HG02981 (cell line): ENCODE measurements at regions not wholly inside any gene's neighbourhood (a gene's known extent, or its start where the extent isn't known, plus 50 kb on each side); places are given as distances from the start of the nearest gene placed in this dataset.
"Not testable (repeated sequence)": the region's sequence is repeated elsewhere in the genome, so short reads cannot be mapped to it uniquely, and the experiment has no call there.

Source experiments
- ATAC-seq: cut with Tn5 transposase; IDR thresholded peaks from one replicate; pipeline ENCODE4 v1.9.1; 2021; ENCODE audit warnings: mild to moderate bottlenecking, moderate library complexity; ENCODE audit not compliant: unreplicated experiment

- not testable (repeated sequence) for ATAC-seq
Observed at GRCh38 chr15:88965097-88965496, 51.9 kb upstream of the MFGE8 start.

DNA sequence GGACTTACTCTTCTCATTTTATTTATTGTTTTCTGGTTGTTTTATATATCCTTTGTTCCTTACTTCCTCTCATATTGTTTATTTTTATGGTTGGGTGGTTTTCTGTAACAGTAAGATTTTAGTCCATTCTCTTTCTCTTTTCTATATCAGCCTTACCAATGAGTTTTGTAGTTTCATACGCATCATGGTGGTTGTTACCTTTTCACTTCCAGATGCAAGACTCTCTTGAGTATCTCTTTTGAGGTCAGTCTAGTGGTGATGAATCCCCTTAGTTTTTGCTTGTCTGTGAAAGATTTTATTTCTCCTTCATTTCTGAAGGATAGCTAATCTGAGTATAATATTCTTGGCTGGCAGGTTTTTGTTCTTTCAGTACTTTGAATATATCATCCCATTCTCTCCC lies 57.1 kb upstream of the MFGE8 start:
- ATAC-seq: no peak

DNA sequence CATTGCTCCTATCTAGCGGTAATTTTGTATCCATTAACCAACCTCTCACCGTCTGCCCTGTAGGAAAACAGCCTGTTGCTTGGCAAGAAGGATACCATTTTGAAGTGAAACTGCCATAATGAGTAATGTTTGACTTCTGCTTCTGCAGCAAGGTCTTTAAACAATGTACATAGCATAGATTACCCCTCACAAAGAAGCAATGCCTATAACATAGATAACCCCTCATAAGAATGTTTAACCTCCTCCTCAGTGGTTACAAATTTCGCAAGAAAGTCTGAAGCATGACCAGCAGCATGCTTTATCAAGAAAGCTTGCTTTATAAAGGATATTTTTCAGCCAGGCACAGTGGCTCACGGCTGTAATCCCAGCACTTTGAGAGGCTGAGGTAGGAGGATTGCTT lies 61.2 kb upstream of the MFGE8 start:
- ATAC-seq: peak; percentile 58

DNA sequence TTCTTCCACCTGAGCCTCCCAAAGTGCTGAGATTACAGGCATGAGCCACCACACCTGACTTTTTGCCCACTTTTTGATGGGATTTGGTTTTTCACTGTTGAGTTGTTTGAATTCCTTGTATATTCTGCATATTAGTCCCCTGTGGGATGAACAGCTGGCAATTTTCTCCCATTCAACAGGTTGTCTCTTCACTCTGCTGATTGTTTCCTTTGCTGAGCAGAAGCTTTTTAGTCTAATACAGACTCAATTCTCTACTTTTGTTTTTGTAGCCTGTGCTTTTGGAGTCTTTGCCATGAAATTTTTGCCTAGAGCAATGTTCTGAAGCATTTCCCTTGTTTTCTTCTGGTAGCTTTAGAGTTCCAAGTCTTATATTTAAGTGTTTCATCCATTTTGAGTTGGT lies 62.7 kb upstream of the MFGE8 start:
- ATAC-seq: no peak

GRCh38 chr15:88976656-88977055 lies 63.5 kb upstream of the MFGE8 start:
- ATAC-seq: no peak

- no peak for ATAC-seq
Observed at GRCh38 chr15:88979674-88980073, 66.5 kb upstream of the MFGE8 start.

- no peak for ATAC-seq
Observed at GRCh38 chr15:88980498-88980897, 67.3 kb upstream of the MFGE8 start.

GRCh38 chr15:88981244-88982215 lies 68.4 kb upstream of the MFGE8 start:
- no peak for ATAC-seq

GRCh38 chr15:88982304-88982945 lies 69.2 kb upstream of the MFGE8 start:
- peak; percentile 92 for ATAC-seq

DNA sequence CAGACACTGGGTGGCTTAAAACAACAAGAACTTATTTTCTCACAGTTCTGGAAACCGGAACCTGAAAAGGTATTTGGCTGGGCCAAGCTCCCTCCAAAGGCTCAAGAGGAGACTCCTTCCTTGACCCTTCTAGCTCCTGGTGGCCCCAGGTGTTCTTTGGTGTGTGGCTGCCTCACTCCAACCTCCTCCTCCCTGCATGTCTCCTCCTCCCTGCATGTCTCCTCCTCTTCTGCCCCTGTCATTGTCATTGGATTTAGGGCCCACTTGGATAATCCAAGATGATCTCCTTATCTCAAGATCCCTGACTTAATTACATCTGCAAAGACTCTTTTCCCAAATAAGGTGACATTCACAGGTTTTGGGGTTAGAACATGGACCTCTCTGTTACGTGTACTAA lies 69.8 kb upstream of the MFGE8 start:
- ATAC-seq: no peak

DNA sequence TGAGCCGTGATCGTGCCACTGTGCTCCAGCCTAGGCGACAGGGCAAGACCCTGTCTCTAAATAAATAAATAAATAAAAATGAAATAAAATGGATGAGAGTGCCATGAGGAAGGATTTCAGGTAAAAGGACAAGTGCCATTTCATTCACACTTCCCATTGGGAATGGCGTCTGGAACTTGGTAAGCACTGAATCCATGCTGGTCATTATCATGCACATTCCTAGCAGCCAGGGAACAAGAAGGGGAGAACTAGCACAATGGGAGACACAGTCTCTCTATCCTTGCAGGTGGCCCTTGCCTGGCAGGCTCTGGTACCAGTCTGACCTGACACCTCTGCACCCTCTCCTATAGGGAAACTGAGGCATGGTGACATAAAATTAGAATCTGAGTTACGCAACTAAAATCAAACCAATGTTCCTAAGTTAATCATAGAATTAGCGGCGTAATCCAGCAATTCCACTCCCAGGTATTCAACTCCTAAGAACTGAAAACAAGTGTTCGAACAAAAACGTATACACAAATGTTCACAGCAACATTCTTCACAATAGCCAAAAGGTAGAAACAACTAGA lies 70.8 kb upstream of the MFGE8 start:
- ATAC-seq: no peak

DNA sequence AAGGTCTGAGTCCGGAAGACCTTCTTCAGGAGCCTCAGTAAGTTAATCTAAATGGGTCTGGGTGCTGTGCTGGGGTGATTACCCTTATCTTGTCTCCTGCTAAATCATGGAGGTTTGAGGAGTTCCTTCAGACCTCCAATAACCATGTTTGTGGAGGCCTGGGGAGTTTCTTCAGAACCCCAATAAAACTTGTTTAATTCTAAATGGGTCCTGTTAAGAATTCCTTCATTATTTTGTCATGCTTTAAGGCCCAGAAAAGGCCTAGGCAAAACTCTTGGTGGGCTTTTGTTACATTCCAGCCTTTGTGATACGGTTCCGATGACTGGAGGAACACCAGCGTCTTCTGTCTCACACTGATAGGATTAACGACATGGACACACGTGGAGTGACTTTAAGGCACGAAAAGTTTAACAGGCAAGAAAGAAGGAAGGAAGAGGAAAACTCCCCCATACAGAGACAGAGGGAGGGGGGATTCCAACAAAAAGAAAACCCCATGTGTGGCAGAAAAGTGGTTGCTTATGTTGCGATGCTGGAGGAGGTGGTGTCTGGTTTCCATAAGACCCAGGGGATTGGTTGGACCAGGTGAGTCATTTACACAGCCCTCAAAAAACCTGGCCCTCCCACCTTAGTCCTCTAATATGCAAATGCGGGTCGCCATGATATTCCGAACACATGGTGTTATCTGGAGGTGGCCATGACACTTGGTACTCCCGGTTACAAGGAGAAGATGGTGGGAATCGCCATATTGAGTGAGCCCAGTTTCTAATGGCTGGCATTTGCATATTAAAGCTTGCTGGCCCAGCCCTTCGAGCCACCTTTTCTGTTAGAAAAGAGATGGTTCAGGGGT lies 72.6 kb upstream of the MFGE8 start:
- peak; percentile 3 for ATAC-seq

GRCh38 chr15:88986949-88987590 lies 73.9 kb upstream of the MFGE8 start:
- no peak for ATAC-seq

DNA sequence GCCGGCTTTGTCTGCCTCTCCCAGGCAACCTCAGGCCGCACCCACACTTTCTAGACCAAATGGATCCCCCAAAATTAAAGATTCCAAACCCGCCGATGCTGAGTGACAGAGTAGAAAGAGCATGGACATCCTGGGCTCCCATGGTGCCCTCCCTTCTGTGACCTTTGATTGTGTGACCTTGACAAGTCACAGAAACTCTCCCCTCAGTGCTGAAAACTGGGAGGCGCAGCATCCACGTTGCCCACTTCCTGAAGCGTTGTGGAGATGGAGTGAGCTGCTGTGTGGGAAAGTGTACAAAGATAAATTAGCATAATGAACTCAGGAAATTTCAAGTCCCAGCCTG lies 74.4 kb upstream of the MFGE8 start:
- no peak for ATAC-seq

DNA sequence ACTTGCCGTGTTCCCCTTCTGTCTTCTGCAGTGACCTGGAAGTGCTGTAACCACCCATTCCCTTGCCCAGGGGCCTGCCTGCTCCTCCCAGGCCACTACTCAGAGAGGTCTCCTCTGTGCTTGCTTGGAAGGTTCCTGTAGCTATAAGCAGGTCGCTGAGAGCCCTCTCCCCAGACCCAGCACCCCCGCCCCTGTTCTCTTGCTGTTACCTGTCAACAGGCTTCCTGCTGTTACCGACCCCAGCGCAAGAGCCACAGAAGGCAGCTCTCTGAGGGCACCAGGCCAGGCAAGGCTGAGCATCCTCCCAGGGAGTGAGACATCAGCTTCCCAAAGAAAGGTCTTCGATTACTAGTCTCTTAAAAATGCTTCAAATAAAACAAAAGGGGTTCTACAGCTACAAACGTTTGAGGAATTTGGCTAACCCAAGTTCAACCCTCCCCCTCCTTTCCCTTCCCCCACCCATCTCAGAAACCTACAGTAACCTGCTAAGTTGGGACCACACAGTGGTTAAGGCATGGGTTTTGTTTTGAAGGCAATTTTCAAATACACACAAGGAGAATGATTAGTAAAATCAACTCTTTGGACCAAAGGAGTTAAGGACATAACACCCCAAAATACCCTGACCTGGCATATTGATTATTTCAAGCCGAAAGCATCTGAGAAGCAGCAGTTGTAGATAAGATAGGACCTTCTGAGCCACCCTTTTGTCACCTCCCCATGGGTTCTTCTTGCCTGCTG lies 74.9 kb upstream of the MFGE8 start:
- no peak for ATAC-seq

- ATAC-seq: no peak
Observed at GRCh38 chr15:88989578-88989977, 76.4 kb upstream of the MFGE8 start.

DNA sequence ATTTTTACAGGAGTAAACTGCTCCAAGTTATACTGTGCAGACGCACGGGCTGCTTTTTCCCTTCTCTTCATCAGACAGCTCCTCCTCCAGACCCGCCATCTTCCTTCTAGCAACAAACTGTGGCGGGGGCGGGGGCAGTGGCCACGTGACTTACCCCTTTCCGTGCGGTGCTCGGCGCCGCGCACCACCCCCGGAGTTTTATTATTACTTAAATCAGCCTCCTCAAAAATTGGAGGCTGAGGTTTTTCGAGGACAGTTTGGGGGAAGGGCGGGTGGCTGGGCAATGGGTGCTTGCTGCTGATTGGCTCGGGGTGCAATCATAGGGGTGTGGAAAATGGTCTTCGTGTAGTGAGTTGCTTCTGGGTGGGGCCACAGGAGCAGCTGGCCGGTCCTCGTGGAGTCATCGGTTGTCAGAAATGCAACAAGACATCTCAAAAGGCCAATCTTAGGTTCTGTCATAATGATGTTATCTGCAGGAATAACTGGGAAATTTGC lies 77.1 kb upstream of the MFGE8 start:
- no peak for ATAC-seq

GRCh38 chr15:88992216-88992615 lies 79.0 kb upstream of the MFGE8 start:
- ATAC-seq: no peak

DNA sequence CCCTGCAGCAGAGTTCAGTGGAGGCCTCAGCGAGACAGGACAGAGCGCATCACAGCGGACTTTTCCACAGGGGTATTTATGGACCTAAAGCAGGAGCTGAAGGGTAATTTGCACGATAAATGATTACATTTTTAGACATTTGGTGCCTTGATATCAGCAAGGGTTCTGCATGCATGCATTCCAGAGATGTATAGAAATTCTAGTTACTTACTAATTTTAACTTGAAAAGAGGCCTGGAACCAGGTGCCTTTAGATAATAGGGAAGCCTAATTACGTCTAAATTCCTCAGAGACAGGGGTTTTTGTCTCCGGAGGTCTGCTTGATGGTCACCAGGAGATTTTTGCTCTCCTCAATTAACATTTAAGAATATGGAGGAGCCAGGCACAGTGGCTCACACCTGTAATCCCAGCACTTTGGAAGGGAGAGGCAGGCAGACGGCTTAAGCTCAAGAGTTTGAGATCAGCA lies 79.8 kb upstream of the MFGE8 start:
- no peak for ATAC-seq

- no peak for ATAC-seq
Observed at GRCh38 chr15:88993662-88994061, 80.5 kb upstream of the MFGE8 start.
